HepG2 (cell line): ENCODE measurements at regions not wholly inside any gene's neighbourhood (a gene's known extent, or its start where the extent isn't known, plus 50 kb on each side); places are given as distances from the start of the nearest gene placed in this dataset.

Source experiments
- ATAC-seq: fragments of 200-7000 bp; cut with Tn5 transposase; 3 replicates; pipeline ENCODE4 v1.9.1; 2020; ENCODE audit warnings: mild to moderate bottlenecking, moderate library complexity
- BruUV-seq: library from RNA; stranded (reverse); fragments of 400-500 nt; replicated peaks from 2 replicates; lab custom pipeline; 2021; lab: Mats Ljungman, UMichigan
- CTCF ChIA-PET: fragments of 300-600 bp; formaldehyde crosslinking; extraction: SDS; loops from one replicate; lab custom pipeline; 2021; ENCODE audit warnings: low total read pairs, inconsistent platforms, low intra/inter-chr PET ratio; lab: Yijun Ruan, JAX
- POLR2A ChIA-PET: fragments of 350-600 bp; sonication (Branson Sonifier 250); formaldehyde crosslinking; loops from one replicate; lab custom pipeline; 2020; ENCODE audit warnings: antibody characterized with exemption, inconsistent platforms; lab: Yijun Ruan, JAX
- DNase-seq: peaks from one replicate; pipeline ENCODE4 v3.0.0-alpha.2; 2015; ENCODE audit warnings: low spot score
- FAIRE-seq: peaks from 3 replicates; lab custom pipeline; 2011; peaks lifted over from hg19 to GRCh38; lab: Jason Lieb, UNC
- H2AFZ ChIP-seq: one replicate; pipeline ENCODE4 v1.6.1; 2011; ENCODE audit warnings: low read length, inconsistent platforms
- H3K27ac ChIP-seq: fragments of 300-600 bp; 3 replicates; pipeline ENCODE4 v1.8.0; 2011; ENCODE audit warnings: mixed run types, mild to moderate bottlenecking, mixed read lengths, low read length, inconsistent platforms; ENCODE audit not compliant: insufficient read depth; ENCODE audit errors: extremely low read length
- H3K27me3 ChIP-seq, 2 experiments: fragments of 200-600 bp in 1 of 2; 2 replicates in 1 of 2; 3 replicates in 1 of 2; pipeline versions ENCODE4 v1.6.0 to v1.8.0; 2011; ENCODE audit warnings: low read length in 2 of 2, mild to moderate bottlenecking in 2 of 2, moderate library complexity in 2 of 2, inconsistent platforms in 1 of 2; ENCODE audit not compliant: insufficient read depth in 2 of 2, control insufficient read depth in 1 of 2
- H3K36me3 ChIP-seq, 2 experiments: fragments of 200-600 bp in 1 of 2; replicated peaks in 1 of 2; 2 replicates in 1 of 2; 3 replicates in 1 of 2; pipeline versions ENCODE4 v1.5.1 to v1.8.0; 2011; ENCODE audit warnings: low read length in 2 of 2, inconsistent platforms in 1 of 2; ENCODE audit not compliant: insufficient read depth in 2 of 2, control insufficient read depth in 1 of 2
- H3K4me1 ChIP-seq: 2 replicates; pipeline ENCODE4 v1.5.1; 2012; ENCODE audit warnings: low read length, inconsistent platforms; ENCODE audit not compliant: insufficient read depth
- H3K4me2 ChIP-seq: 2 replicates; pipeline ENCODE4 v1.6.0; 2011; ENCODE audit warnings: low read depth, low read length, inconsistent platforms
- H3K4me3 ChIP-seq, 3 experiments: fragments of 200-600 bp in 1 of 3; sonication (generic), shearing (Covaris generic) in 1 of 3; replicated peaks in 1 of 3; 2 replicates each; pipeline ENCODE4 v1.5.1; 2011 to 2016; ENCODE audit warnings: low read length in 3 of 3, inconsistent platforms in 2 of 3, low read depth in 2 of 3, mild to moderate bottlenecking in 2 of 3, control low read depth in 1 of 3, mixed read lengths in 1 of 3; ENCODE audit not compliant: insufficient read depth in 1 of 3
- H3K79me2 ChIP-seq: one replicate; pipeline ENCODE4 v1.6.1; 2011; ENCODE audit warnings: low read length, inconsistent platforms; ENCODE audit not compliant: insufficient read depth
- H3K9ac ChIP-seq: 2 replicates; pipeline ENCODE4 v1.6.0; 2011; ENCODE audit warnings: mild to moderate bottlenecking, low read depth, low read length, inconsistent platforms; ENCODE audit not compliant: insufficient read depth
- H3K9me3 ChIP-seq: 2 replicates; pipeline ENCODE4 v1.5.1; 2012; ENCODE audit warnings: mild to moderate bottlenecking, low read length
- H4K20me1 ChIP-seq: 2 replicates; pipeline ENCODE4 v1.6.0; 2011; ENCODE audit warnings: inconsistent platforms, mild to moderate bottlenecking, low read length, moderate library complexity; ENCODE audit not compliant: insufficient read depth
- CBX5 ChIP-seq: sonication (generic); formaldehyde crosslinking; IDR thresholded peaks from 2 replicates; pipeline ENCODE4 v1.4.0; 2020; ENCODE audit warnings: missing genetic modification reagents, borderline replicate concordance
- CHCHD3 ChIP-seq: sonication (generic); formaldehyde crosslinking; IDR thresholded peaks from 2 replicates; pipeline ENCODE4 v1.8.0; 2022; ENCODE audit warnings: mild to moderate bottlenecking, missing genetic modification reagents, moderate library complexity
- FOXJ3 ChIP-seq: sonication (generic); formaldehyde crosslinking; IDR thresholded peaks from 2 replicates; pipeline ENCODE4 v1.4.0; 2020; ENCODE audit warnings: missing genetic modification reagents, mild to moderate bottlenecking, borderline replicate concordance
- KLF11 ChIP-seq: IDR thresholded peaks from 2 replicates; pipeline ENCODE4 v1.6.1; 2016; ENCODE audit warnings: missing compliant biosample characterization
- POLR2AphosphoS2 ChIP-seq: IDR thresholded peaks from 2 replicates; pipeline ENCODE4 v1.6.1; 2011; ENCODE audit warnings: low read depth, low read length, improper control_type of control experiment
- SAFB2 ChIP-seq: sonication (generic); formaldehyde crosslinking; IDR thresholded peaks from 2 replicates; pipeline ENCODE4 v1.5.1; 2020; ENCODE audit warnings: missing genetic modification reagents, low read depth, mild to moderate bottlenecking, borderline replicate concordance
- ZBTB21 ChIP-seq: sonication (generic); formaldehyde crosslinking; IDR thresholded peaks from 2 replicates; pipeline ENCODE4 v1.4.0; 2020; ENCODE audit warnings: missing genetic modification reagents
- ZFP41 ChIP-seq: sonication (generic); formaldehyde crosslinking; IDR thresholded peaks from 2 replicates; pipeline ENCODE4 v1.4.0; 2020; ENCODE audit warnings: mild to moderate bottlenecking, missing genetic modification reagents, borderline replicate concordance
- ZMYM2 ChIP-seq: sonication (generic); formaldehyde crosslinking; IDR thresholded peaks from 2 replicates; pipeline ENCODE4 v1.8.0; 2022; ENCODE audit warnings: mild to moderate bottlenecking, missing genetic modification reagents
- ZNF282 ChIP-seq: fragments of 450-650 bp; IDR thresholded peaks from 2 replicates; pipeline ENCODE4 v1.6.1; 2018; ENCODE audit not compliant: partially characterized antibody
- ZNF780A ChIP-seq: sonication (generic); formaldehyde crosslinking; IDR thresholded peaks from 2 replicates; pipeline ENCODE4 v1.8.0; 2022; ENCODE audit warnings: mild to moderate bottlenecking, missing genetic modification reagents, moderate library complexity
- ZNF790 ChIP-seq: sonication (generic); formaldehyde crosslinking; IDR thresholded peaks from 2 replicates; pipeline ENCODE4 v1.8.0; 2022; ENCODE audit warnings: missing genetic modification reagents, mild to moderate bottlenecking, borderline replicate concordance
- WGBS: methylation state at CpG from one replicate; pipeline ENCODE4 v1.1.6; 2017; ENCODE audit warnings: low lambda C conversion rate; 5-methylcytosine and 5-hydroxymethylcytosine counted together
- in situ Hi-C: cut with HindIII; loops from 2 replicates; pipeline ENCODE4 v1.10.0; 2017; ENCODE audit warnings: low pct_unique_long_range_greater_than_20kb; ENCODE audit not compliant: extremely low pct_ligation_motif_present
- intact Hi-C: fragments of 100-400 bp; cut with micrococcal nuclease; formaldehyde crosslinking; loops from one replicate; pipeline ENCODE4 v1.10.0; 2022; ENCODE audit not compliant: unreplicated experiment
- TF ChIP-seq, protein P1 (sequence below): sonication (generic); formaldehyde crosslinking; IDR thresholded peaks from 2 replicates; pipeline ENCODE4 v1.5.1; 2020; ENCODE audit warnings: missing genetic modification reagents, mild to moderate bottlenecking, borderline replicate concordance

- H3K36me3 ChIP-seq: no peaks in the 10 kb centered on the region
- intact Hi-C loops: no loop called here
- ChIA-PET CTCF (no interaction called here), POLR2A (no interaction called here)
- BruUV-seq: no TSS peak
- H2AFZ ChIP-seq: no peak overlapping the region
- H3K4me3 ChIP-seq: no peak overlapping the region
- H3K4me1 ChIP-seq: no peaks in the 10 kb centered on the region
- no peaks in the 10 kb centered on the region for H3K9me3 ChIP-seq
- H3K27me3 ChIP-seq: no peaks in the 10 kb centered on the region
- no peaks in the 10 kb centered on the region for H4K20me1 ChIP-seq
- TF ChIP-seq, protein P1, sequence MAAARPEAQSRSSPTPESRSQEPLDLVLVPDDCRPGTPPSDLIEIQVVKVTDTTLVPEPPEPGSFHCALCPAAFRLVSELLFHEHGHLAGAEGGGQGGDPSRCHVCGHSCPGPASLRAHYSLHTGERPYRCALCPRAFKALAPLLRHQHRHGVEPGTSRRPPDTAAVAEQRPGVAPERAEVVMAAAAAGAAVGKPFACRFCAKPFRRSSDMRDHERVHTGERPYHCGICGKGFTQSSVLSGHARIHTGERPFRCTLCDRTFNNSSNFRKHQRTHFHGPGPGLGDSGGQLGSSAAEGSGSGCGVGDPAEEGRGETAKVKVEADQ: no peak
- no peak for TF ChIP-seq ZNF282
- no peak for TF ChIP-seq CHCHD3 (CRISPR knock-in tag)
- no peak for TF ChIP-seq POLR2AphosphoS2
- TF ChIP-seq ZNF780A: no peak
- TF ChIP-seq SAFB2 (CRISPR knock-in tag): no peak
- TF ChIP-seq KLF11 (CRISPR knock-in tag): no peak
- TF ChIP-seq ZBTB21 (CRISPR knock-in tag): no peak
- no peak for TF ChIP-seq ZMYM2 (CRISPR knock-in tag)
- no peak for TF ChIP-seq CBX5 (CRISPR knock-in tag)
- no peak for TF ChIP-seq ZNF790 (CRISPR knock-in tag)
- TF ChIP-seq FOXJ3 (CRISPR knock-in tag): no peak
- TF ChIP-seq ZFP41 (CRISPR knock-in tag): no peak
- 0% methylated on average over 2 of the region's 2 CpGs for WGBS
- H3K9ac ChIP-seq: no peak overlapping the region
- H3K4me2 ChIP-seq: no peak overlapping the region
- FAIRE-seq (no peak), DNase-seq (no peak), ATAC-seq (no peak)
- H3K79me2 ChIP-seq: no peaks in the 10 kb centered on the region
- in situ Hi-C loops: no loop called here
- H3K27ac ChIP-seq: no peak overlapping the region
Observed at GRCh38 chr10:53697038-53697437, 924.5 kb upstream of the MBL2 start.
